GM19025 (cell line): ENCODE measurements at regions not wholly inside any gene's neighbourhood (a gene's known extent, or its start where the extent isn't known, plus 50 kb on each side); places are given as distances from the start of the nearest gene placed in this dataset.
"Not testable (repeated sequence)": the region's sequence is repeated elsewhere in the genome, so short reads cannot be mapped to it uniquely, and the experiment has no call there.

ENCODE experiments used
- ATAC-seq: cut with Tn5 transposase; IDR thresholded peaks from one replicate; pipeline ENCODE4 v1.9.1; 2021; ENCODE audit warnings: mild to moderate bottlenecking, low read depth, moderate library complexity; ENCODE audit not compliant: unreplicated experiment

- no peak for ATAC-seq
Measured at GRCh38 chr14:22370084-22370847, 218.8 kb downstream of the DAD1 start.

GRCh38 chr14:22358726-22359125 lies 230.3 kb downstream of the DAD1 start:
- ATAC-seq = no peak

- not testable (repeated sequence) for ATAC-seq
Measured at GRCh38 chr14:22349281-22349680, 239.7 kb downstream of the DAD1 start.

- no peak for ATAC-seq
Measured at GRCh38 chr14:22344673-22345072, 244.4 kb downstream of the DAD1 start.

GRCh38 chr14:22344209-22344608 lies 244.8 kb downstream of the DAD1 start:
- ATAC-seq = not testable (repeated sequence)

GRCh38 chr14:22341049-22341448 lies 248.0 kb downstream of the DAD1 start:
- no peak for ATAC-seq

- ATAC-seq = no peak
Measured at GRCh38 chr14:22338917-22339715, 249.9 kb downstream of the DAD1 start.

GRCh38 chr14:22338381-22338780 lies 250.6 kb downstream of the DAD1 start:
- ATAC-seq = no peak

- ATAC-seq = no peak
Measured at GRCh38 chr14:22337938-22338337, 251.1 kb downstream of the DAD1 start.

- no peak for ATAC-seq
Measured at GRCh38 chr14:22337521-22337920, 251.5 kb downstream of the DAD1 start.

GRCh38 chr14:22336031-22336430 lies 253.0 kb downstream of the DAD1 start:
- no peak for ATAC-seq

GRCh38 chr14:22334627-22335026 lies 254.4 kb downstream of the DAD1 start:
- no peak for ATAC-seq

- no peak for ATAC-seq
Measured at GRCh38 chr14:22334275-22334577, 254.8 kb downstream of the DAD1 start.

GRCh38 chr14:22333422-22334274 lies 255.4 kb downstream of the DAD1 start:
- ATAC-seq = no peak

- no peak for ATAC-seq
Measured at GRCh38 chr14:22332686-22333421, 256.2 kb downstream of the DAD1 start.

- no peak for ATAC-seq
Measured at GRCh38 chr14:22329371-22329770, 259.7 kb downstream of the DAD1 start.

GRCh38 chr14:22325676-22326400 lies 263.2 kb downstream of the DAD1 start:
- ATAC-seq = no peak

- no peak for ATAC-seq
Measured at GRCh38 chr14:22320362-22320750, 268.7 kb downstream of the DAD1 start.

GRCh38 chr14:22319526-22320361 lies 269.3 kb downstream of the DAD1 start:
- ATAC-seq = no peak
